Dermis blood vessel endothelial cell (primary cell): ENCODE measurements at regions not wholly inside any gene's neighbourhood (a gene's known extent, or its start where the extent isn't known, plus 50 kb on each side); places are given as distances from the start of the nearest gene placed in this dataset.

Experiments used
- DNase-seq: peaks from one replicate; pipeline ENCODE4 v3.0.0; 2010

DNA sequence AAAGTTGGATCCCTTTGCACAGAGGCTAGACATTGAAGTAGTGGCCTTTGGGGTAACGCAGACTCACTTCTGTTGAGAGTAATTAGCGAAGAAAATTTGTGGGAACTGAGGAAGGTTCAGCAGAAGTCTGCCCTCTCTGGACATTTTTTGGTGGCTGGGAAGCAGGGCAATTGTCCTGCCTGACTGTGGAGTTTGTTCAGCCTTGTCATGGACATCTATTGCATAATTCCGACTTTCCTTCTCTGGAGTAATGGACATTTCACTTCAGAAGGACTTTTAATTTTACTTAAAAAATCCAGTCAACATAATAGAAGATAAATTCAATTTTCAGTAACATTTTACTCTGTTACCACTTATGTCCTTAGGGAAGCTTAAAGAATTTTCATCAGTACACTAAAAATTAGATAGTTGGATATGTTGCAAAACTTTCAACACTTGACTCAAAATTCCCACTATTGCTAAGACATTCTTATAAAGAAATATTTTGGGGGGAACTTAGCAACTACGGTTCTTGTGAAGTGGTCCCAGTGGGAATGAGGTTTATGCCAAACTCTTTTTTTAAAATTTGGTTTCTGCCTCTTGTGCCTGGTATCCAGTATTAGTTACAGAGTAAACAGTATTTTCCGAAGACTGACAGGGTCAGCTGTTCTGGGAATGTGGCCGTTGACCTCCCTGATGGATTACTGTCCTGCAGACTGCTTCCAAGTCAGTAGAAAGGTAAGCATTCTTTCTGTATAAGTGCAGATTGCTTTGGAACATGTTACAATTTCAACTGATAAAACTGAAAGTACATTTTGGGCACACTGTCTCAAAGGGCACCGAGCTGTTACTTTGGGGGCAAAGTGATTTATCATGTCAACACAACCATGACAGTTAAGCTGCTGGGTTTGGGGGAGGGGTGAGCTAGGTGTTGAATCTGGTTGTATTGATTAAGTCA, 100.6 kb upstream of the MLIP start:
- DNase-seq, result no peak

DNA sequence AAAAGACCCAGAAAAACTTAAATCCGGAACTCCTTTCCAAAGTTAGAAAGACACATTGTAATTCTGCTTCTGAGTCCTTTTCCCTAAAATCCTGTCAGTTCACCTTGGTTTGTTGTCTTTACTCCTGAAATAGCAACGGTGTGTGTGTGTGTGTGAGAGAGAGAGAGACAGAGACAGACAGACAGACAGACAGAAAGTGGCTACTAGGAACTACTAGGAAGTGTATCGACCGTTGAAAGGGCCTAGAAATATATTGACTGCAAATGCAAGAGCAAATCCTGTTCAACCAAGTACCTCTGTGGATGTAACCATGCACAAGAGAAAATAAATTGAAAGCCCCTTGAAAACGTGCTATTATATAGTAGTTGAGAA, 100.0 kb upstream of the MLIP start:
- no peak for DNase-seq

GRCh38 chr6:54013966-54014365, 97.3 kb upstream of the MLIP start:
- DNase-seq, result no peak

DNA sequence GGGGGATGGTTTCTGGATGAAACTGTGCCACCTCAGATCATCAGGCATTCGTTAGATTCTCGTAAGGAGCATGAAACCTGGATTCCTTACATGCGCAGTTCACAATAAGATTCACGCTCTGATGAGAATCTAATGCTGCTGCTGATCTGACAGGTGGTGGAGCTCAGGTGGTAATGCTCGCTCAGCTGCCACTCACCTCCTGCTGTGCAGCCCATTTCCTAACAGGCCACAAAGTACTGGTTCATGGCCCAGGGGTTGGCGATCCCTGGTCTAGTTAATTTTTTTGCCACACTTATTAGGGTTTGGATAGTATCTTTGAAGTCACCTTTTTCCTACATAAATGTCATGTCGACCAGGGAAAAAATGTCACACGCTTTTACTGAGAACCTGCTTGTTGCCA, 96.8 kb upstream of the MLIP start:
- DNase-seq, result no peak

DNA sequence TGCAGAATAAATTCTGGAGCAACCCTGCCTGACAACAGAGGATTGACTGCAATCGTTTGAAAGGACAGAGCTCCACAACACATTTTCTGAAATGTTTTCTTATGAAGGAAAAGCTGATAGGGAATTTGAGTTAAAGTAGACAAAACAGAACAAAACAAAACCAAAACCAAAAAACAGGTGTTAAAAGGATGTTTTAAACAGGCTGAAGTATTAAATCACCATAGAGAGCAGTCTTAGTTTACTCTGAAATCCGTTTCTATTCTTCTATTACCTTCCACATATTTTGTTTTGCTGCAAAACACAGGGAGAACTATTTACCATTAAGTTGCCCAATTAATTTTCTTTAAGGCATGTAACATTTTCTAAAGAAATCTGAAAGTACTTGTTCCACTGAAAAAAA, 93.4 kb upstream of the MLIP start:
- no peak for DNase-seq

- no peak for DNase-seq
These were observed 92.5 kb upstream of the MLIP start for GRCh38 chr6:54018722-54019121.

- DNase-seq, result no peak
These were observed 91.4 kb upstream of the MLIP start for GRCh38 chr6:54019860-54020259.

DNA sequence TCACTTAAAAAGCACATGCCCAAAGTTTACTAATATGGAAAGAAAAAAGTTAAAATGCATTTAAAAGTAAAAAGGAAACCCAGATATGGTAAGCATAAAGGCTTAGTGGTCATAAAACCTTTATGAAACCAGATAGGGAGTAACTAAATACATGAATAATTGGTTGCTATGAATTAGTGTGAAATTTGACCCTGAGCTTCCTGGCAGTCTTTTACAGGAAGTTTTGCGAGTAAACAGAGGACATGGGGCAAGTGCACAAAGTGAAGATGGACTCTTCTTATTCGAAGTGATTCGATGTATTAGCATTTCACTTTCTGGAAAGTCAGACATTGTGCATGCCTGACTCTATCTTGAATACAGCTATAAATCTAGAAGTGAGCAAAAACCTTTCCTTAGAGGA, 90.9 kb upstream of the MLIP start:
- peak; percentile 22 for DNase-seq

- no peak for DNase-seq
These were observed 84.4 kb upstream of the MLIP start for GRCh38 chr6:54026652-54027400.

DNA sequence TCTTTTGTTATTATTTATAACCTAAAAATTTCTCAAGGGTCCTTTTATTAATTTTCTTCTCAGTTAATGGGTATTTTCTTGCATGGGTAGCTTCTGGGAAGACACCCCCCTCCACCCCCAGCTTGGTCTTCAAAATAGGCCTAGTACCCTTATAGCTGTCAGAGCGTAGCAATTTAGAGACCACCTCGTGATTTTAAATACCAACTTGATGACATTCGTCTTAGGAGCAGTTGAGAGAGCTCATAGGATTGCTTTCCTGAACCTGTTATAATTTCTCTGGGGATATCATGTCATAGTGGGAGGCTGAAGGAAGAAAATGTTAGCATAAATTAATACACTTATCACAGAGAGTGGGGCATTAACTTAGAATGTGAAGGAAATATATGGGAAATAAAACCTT, 83.1 kb upstream of the MLIP start:
- DNase-seq, result no peak

DNA sequence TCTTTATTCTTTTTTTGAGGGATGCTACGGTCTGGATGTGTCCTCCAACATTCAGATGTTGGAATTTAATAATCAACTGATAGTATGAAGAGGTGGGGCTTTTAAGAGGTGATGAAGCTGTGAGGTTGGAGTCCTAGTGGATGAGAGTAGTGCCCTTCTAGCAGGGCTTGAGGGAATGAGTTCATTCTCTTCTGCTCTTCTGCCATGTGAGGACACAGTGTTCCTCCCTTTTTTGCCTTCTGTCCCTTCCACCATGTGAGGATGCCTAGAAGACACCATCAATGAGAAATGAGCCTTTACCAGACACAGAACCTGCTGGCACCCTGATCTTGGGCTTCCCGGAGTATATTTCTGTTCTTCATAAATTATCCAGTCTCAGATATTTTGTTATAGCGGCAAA, 82.1 kb upstream of the MLIP start:
- DNase-seq, result no peak

GRCh38 chr6:54031169-54031568, 80.1 kb upstream of the MLIP start:
- no peak for DNase-seq

GRCh38 chr6:54037277-54037779, 73.9 kb upstream of the MLIP start:
- no peak for DNase-seq

DNA sequence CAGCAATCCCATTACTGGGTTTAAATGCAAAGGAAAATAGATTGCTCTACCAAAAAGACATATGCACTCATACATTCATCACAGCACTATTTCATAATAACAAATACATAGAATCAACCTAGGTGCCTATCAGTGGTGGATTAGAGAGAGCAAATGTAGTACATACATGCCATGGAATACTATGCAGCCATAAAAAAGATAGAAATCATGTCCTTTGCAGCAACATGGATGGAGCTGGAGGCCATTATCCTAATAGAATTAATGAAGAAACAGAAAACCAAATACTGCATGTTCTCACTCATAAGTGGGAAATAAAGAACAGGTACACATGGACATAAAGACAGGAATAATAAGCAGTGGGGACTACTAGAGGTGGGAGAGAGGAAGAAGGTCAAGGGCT, 70.7 kb upstream of the MLIP start:
- no peak for DNase-seq

- DNase-seq, result no peak
These were observed 70.0 kb upstream of the MLIP start for GRCh38 chr6:54041239-54041638.

DNA sequence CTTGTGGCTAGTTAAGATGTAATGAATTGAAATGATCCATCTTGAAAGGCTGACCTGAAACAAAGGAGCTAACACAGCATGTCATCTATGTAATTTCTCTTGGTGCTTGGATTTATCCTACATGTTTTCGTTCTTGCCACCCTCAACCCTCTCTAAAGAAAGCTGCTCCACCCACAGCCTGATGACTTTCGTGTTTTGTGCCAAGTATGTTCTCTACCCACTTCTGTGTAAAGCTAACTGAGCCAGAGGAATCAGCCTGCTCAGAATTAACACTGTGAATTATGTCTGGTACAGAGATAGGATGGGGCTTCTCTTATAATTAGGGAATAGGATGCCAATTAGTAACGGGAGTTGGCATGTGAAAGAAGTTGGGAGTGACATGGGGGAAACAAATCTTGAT, 67.9 kb upstream of the MLIP start:
- no peak for DNase-seq

DNA sequence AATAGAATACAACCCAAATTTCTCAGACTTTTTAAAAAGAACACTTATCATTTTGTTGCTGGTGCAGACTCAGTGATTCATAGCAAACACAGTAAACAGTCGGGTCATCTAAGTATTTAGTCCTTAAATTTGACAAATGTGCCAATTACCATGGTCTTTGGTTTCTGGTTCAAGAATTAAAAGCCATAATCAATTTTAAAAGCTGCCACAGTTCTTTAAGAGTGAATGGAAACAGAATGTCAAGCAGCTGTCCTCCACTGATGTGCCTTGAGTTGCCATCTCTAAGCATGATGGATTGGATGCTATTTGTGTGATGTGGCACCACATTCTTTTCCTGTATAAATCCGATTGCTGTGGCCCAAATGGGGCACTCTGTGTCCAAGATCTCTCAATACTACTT, 67.2 kb upstream of the MLIP start:
- no peak for DNase-seq

DNA sequence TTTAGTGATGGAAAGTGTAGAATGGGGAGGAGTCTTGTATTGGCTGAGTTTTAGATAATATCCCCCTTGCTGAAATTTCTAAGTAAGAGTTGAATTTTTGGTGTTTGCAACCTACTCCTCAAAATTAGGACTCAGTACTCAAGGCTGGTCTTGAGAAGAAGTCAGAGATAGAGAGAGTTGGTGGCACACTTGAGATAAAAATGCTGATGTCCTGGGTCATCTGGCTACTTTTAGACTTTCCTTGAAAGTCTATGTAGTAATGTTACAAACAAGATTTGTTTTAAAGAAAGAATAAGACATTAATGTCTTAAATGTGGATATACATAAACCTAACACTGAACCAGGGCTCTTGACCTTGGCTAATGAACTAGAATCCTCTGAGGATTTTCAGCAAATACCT, 62.5 kb upstream of the MLIP start:
- DNase-seq, result no peak

GRCh38 chr6:54050750-54051149, 60.5 kb upstream of the MLIP start:
- no peak for DNase-seq

DNA sequence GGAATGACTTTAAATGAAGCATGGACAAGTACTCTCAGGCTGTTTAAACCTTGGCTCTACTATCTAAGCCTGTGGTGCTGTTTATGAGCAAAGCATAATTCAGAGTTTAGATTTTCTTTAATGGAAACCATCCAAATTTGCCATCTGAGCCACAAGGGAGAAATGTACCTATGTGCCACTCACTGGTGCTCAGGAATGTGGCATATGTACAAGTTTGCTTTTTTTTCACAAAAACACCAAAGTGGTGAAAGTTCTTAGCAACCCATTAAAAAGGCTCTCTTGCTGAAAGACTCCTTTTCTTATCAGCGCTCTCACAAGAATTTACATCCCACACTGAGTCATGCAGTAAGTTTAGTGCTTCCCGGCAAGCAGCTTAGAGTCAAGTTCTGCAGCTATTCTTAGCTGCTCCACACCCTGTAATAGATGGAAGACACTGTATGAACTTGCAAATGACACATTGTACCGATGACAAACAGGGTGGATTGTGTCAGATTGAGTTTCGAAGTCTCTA, 57.3 kb upstream of the MLIP start:
- DNase-seq, result peak; percentile 55

GRCh38 chr6:54056105-54056504, 55.1 kb upstream of the MLIP start:
- no peak for DNase-seq

DNA sequence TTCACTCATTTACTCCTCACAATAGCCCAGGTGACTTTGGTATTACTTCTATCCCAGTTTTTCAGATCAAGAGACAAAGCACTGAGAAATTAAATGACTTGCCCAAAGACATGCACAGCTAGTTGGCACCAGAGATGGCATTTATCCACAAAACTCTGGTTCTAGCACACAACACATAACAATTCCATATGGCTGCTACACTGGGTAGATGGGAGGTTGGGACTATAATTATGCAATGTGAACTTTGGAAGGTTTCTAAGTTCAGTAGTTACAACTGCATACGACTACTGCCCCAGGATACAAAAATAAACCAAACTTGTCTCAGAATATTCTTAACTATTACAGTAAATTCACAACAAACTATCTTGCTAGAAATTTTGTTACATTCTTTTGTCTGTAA, 54.2 kb upstream of the MLIP start:
- no peak for DNase-seq

- no peak for DNase-seq
These were observed 53.0 kb upstream of the MLIP start for GRCh38 chr6:54058236-54058635.

- peak; percentile 21 for DNase-seq
These were observed 51.6 kb upstream of the MLIP start for GRCh38 chr6:54059683-54060082.
